PC-9 (cell line): ENCODE measurements at regions not wholly inside any gene's neighbourhood (a gene's known extent, or its start where the extent isn't known, plus 50 kb on each side); places are given as distances from the start of the nearest gene placed in this dataset.

Source experiments
- EZH2 ChIP-seq: fragments of 200-600 bp; sonication (generic); IDR thresholded peaks from 2 replicates; pipeline ENCODE4 v1.8.0; 2017; ENCODE audit warnings: antibody characterized with exemption, low read depth
- TF ChIP-seq, protein P1 (sequence below): fragments of 200-600 bp; sonication (generic); conservative IDR thresholded peaks from 2 replicates; pipeline ENCODE4 v1.6.1; 2017; ENCODE audit warnings: mixed run types, antibody characterized with exemption, mild to moderate bottlenecking, moderate library complexity

- TF ChIP-seq, protein P1, sequence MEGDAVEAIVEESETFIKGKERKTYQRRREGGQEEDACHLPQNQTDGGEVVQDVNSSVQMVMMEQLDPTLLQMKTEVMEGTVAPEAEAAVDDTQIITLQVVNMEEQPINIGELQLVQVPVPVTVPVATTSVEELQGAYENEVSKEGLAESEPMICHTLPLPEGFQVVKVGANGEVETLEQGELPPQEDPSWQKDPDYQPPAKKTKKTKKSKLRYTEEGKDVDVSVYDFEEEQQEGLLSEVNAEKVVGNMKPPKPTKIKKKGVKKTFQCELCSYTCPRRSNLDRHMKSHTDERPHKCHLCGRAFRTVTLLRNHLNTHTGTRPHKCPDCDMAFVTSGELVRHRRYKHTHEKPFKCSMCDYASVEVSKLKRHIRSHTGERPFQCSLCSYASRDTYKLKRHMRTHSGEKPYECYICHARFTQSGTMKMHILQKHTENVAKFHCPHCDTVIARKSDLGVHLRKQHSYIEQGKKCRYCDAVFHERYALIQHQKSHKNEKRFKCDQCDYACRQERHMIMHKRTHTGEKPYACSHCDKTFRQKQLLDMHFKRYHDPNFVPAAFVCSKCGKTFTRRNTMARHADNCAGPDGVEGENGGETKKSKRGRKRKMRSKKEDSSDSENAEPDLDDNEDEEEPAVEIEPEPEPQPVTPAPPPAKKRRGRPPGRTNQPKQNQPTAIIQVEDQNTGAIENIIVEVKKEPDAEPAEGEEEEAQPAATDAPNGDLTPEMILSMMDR, result no peak
- TF ChIP-seq EZH2, result no peak
These were observed 59.3 kb upstream of the ID3 start for GRCh38 chr1:23618586-23619083.
